ENCODE measurements at regions not wholly inside any gene's neighbourhood (a gene's known extent, or its start where the extent isn't known, plus 50 kb on each side); places are given as distances from the start of the nearest gene placed in this dataset.

GRCh38 chr5:125227333-125228095, 481.1 kb upstream of the ZNF608 start:
- TF ChIP-seq CTCF (IDR thresholded peaks at IDR 0.05) (no peak), POLR2AphosphoS5 (IDR thresholded peaks at IDR 0.05) (no peak), POLR2A (IDR thresholded peaks at IDR 0.05) (no peak), EP300 (IDR thresholded peaks at IDR 0.05) (no peak)

Data from suprapubic skin (tissue), 4 donors.